ENCODE measurements at regions not wholly inside any gene's neighbourhood (a gene's known extent, or its start where the extent isn't known, plus 50 kb on each side); places are given as distances from the start of the nearest gene placed in this dataset.

DNA sequence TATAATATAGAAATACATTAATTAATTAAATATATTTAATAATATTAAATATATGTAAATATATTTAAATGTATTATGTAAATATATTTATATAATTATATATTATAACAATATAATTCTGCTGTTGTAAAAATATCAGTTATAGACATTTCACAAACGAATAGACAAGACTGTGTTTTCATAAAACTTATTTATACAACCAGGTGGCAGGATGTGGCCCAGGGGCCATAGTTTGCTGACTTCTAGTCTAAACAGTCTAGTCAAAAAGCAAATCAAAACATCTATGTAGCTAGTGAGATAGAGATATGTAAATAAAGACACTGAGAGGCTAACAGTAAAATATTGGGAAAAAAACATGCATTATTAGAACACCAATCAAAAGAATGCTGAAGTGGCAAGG, 136.4 kb downstream of the TBXT start:
- TF ChIP-seq, protein P1, sequence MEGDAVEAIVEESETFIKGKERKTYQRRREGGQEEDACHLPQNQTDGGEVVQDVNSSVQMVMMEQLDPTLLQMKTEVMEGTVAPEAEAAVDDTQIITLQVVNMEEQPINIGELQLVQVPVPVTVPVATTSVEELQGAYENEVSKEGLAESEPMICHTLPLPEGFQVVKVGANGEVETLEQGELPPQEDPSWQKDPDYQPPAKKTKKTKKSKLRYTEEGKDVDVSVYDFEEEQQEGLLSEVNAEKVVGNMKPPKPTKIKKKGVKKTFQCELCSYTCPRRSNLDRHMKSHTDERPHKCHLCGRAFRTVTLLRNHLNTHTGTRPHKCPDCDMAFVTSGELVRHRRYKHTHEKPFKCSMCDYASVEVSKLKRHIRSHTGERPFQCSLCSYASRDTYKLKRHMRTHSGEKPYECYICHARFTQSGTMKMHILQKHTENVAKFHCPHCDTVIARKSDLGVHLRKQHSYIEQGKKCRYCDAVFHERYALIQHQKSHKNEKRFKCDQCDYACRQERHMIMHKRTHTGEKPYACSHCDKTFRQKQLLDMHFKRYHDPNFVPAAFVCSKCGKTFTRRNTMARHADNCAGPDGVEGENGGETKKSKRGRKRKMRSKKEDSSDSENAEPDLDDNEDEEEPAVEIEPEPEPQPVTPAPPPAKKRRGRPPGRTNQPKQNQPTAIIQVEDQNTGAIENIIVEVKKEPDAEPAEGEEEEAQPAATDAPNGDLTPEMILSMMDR (IDR thresholded peaks at IDR 0.05; ENCODE audit: low read depth, low read length), result no peak
- H3K4me3 ChIP-seq, result no peak overlapping the region
- no peaks in the 10 kb centered on the region for H3K36me3 ChIP-seq
- H3K27ac ChIP-seq, result no peak overlapping the region
- H3K4me1 ChIP-seq (ENCODE audit: low read depth), result no peaks in the 10 kb centered on the region
- H3K9me3 ChIP-seq (ENCODE audit: low read depth), result no peaks in the 10 kb centered on the region
- H3K27me3 ChIP-seq, result no peaks in the 10 kb centered on the region
- DNase-seq (ENCODE audit: low read depth in 1 of 2, low spot score in 1 of 2), result no peak

DNA sequence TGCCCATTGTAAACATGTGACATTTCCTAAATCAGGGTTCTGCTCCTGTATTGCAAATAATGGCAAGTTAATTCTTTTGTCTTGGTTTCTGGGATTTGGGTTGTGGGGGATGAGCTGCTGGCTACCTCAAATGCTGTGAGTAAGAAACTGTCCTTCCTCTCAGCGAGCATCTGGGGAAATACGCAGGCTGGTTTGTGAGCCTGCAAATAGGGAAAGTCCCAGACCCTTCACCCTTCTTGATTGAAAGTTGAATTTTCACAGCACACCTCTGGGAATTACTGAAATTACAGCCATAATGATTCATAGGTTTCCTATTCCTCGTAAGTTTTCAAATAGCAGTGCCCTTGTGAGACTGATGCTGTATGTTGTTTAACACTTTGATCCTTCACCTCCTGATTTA, 138.1 kb downstream of the TBXT start:
- Histone ChIP-seq H3K4me1 (ENCODE audit: low read depth) (no peaks in the 10 kb centered on the region), H3K36me3 (no peaks in the 10 kb centered on the region), H3K9me3 (ENCODE audit: low read depth) (no peaks in the 10 kb centered on the region), H3K4me3 (no peak overlapping the region), H3K27ac (no peak overlapping the region), H3K27me3 (no peaks in the 10 kb centered on the region)
- TF ChIP-seq, protein P1 (IDR thresholded peaks at IDR 0.05; ENCODE audit: low read depth, low read length), result no peak
- DNase-seq (ENCODE audit: low read depth in 1 of 2, low spot score in 1 of 2), result no peak

DNA sequence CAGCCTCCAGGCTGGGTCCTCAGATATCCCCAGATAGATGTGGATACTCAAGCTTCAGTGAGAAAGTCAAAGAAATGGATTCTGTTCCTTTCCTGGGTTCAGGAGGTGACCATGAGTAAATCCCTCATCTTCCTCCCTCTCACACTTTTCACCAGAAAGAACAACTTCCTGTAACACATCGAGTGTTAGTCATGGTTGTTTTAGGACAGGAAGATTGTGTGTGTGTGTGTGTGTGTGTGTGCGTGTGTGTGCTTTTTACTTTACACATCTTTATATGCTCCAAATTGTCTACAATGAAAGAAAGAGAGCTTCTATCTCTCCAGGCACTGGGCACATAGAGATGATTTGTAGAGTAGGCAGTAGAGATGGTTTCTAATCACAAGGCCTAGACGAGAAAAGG, 139.9 kb downstream of the TBXT start:
- peak in 1 of 2 donors; percentile 44 for DNase-seq (ENCODE audit: low read depth in 1 of 2, low spot score in 1 of 2)
- TF ChIP-seq, protein P1 (IDR thresholded peaks at IDR 0.05; ENCODE audit: low read depth, low read length), result no peak
- H3K27ac ChIP-seq, result no peak overlapping the region
- H3K27me3 ChIP-seq, result no peaks in the 10 kb centered on the region
- H3K4me3 ChIP-seq, result no peak overlapping the region
- no peaks in the 10 kb centered on the region for H3K36me3 ChIP-seq
- H3K4me1 ChIP-seq (ENCODE audit: low read depth), result no peaks in the 10 kb centered on the region
- no peaks in the 10 kb centered on the region for H3K9me3 ChIP-seq (ENCODE audit: low read depth)

DNA sequence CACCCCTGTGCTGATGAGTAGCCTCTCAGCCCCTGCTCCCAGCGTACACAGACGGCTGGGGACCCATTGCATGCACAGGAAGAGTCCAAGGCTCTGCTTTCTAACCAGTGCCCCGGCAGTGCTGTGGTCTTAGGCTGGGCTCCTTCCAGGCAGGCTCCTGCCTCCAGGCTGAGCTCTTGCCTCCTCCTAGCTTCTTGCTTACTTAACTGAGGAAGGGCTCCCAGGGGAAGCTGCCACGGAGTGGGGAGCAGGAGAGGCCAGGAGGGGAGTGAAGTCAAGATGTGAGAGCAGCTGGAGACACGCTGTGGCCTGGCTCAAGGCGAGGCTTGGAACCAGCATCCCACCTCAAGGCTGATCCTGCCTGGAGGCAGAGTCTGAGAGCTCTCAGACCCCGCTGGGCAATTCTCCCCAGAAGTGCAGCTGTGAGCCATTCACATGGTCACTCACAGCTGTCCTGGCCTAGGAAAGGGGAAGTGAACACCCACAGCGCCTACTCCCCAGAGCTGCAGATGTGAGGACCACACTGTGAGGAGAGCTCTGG, 141.0 kb downstream of the TBXT start:
- H3K9me3 ChIP-seq (ENCODE audit: low read depth), result no peaks in the 10 kb centered on the region
- H3K27me3 ChIP-seq, result no peaks in the 10 kb centered on the region
- no peaks in the 10 kb centered on the region for H3K4me1 ChIP-seq (ENCODE audit: low read depth)
- H3K4me3 ChIP-seq, result no peak overlapping the region
- TF ChIP-seq, protein P1 (IDR thresholded peaks at IDR 0.05; ENCODE audit: low read depth, low read length), result no peak
- H3K36me3 ChIP-seq, result no peaks in the 10 kb centered on the region
- peak in 1 of 2 donors; percentile 19 for DNase-seq (ENCODE audit: low read depth in 1 of 2, low spot score in 1 of 2)
- H3K27ac ChIP-seq, result no peak overlapping the region

DNA sequence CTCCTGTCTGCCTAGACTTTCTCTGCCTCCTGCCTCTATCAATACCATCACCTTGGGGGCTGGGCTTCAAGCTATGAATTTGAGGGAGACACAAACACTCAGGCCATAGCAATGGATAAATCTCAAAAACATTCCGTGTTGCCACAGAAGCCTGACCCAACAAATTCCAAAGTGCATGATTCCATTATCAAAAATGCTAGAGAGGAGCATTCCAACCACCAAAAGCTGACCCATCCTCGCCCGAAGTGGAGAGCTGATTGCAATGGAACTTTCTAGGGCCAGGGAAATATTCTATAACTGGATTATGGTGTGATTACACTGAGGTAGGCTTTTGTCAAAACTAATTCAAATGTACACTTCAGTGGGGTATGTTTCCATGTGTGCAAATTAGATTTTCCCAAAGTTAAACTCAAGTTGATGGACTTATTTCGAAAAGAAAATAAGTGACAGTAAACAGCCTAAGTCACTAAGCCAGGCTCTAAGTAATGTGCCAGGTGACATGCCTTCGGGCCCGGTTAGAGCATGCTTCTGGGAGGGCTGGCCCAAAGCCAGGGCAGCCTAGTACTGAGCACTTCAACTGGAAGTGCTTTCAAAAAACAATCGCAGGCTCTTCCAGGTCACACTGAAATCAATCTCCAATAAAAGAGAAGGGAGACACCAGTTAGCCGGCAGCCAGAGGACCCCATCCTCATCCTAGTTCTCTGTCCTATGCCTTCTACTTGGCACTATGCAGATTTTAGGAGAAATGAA, 142.3 kb downstream of the TBXT start:
- Histone ChIP-seq H3K4me1 (ENCODE audit: low read depth) (no peaks in the 10 kb centered on the region), H3K27ac (no peak overlapping the region), H3K4me3 (no peak overlapping the region), H3K36me3 (no peaks in the 10 kb centered on the region), H3K27me3 (no peaks in the 10 kb centered on the region), H3K9me3 (ENCODE audit: low read depth) (no peaks in the 10 kb centered on the region)
- TF ChIP-seq, protein P1 (IDR thresholded peaks at IDR 0.05; ENCODE audit: low read depth, low read length), result no peak
- peak in 1 of 2 donors; percentile 85 for DNase-seq (ENCODE audit: low read depth in 1 of 2, low spot score in 1 of 2)
